ENCODE measurements at regions not wholly inside any gene's neighbourhood (a gene's known extent, or its start where the extent isn't known, plus 50 kb on each side); places are given as distances from the start of the nearest gene placed in this dataset.

- intact Hi-C loops (cut with DNase I): no loop called here
- Histone ChIP-seq H3K27ac (peak overlapping the region in 5 of 12 donors; percentile 30 to 63 (median 55)), H3K4me1 (peaks cover 0 to 21% (median 0%) of the 10 kb centered on the region in 12 donors), H3K9me3 (peaks cover 0 to 22% (median 0%) of the 10 kb centered on the region in 12 donors), H3K4me3 (peak overlapping the region in 1 of 12 donors; percentile 26), H3K36me3 (no peaks in the 10 kb centered on the region), H3K27me3 (no peaks in the 10 kb centered on the region)
- no peak for TF ChIP-seq POLR2A (IDR thresholded peaks at IDR 0.05)
- no peak for TF ChIP-seq CTCF (IDR thresholded peaks at IDR 0.05)
- ATAC-seq: peak in 2 of 4 donors; percentile 24 to 40
- DNase-seq: peak in 2 of 5 donors; percentile 20 to 40
- WGBS, 4 donors: 73 to 90% (median 88%) methylated on average over 5 to 7 of the region's 7 CpGs
These were observed 872.1 kb upstream of the GJE1 start for GRCh38 chr6:141260627-141261015.

- ATAC-seq: peak in 1 of 4 donors; percentile 37
- TF ChIP-seq POLR2A (IDR thresholded peaks at IDR 0.05) (no peak), CTCF (IDR thresholded peaks at IDR 0.05) (no peak)
- DNase-seq: no peak
- Histone ChIP-seq H3K36me3 (no peaks in the 10 kb centered on the region), H3K9me3 (peaks cover 0 to 25% (median 0%) of the 10 kb centered on the region in 12 donors), H3K4me3 (peak overlapping the region in 1 of 12 donors; percentile 28), H3K27me3 (no peaks in the 10 kb centered on the region), H3K27ac (peak overlapping the region in 1 of 12 donors; percentile 1), H3K4me1 (peaks cover 0 to 21% (median 0%) of the 10 kb centered on the region in 12 donors)
- WGBS, 4 donors: 63 to 72% (median 65%) methylated on average over 5 of the region's 5 CpGs
- intact Hi-C loops (cut with DNase I): no loop called here
These were observed 872.9 kb upstream of the GJE1 start for GRCh38 chr6:141259807-141260206.

- Histone ChIP-seq H3K27ac (peak overlapping the region in 2 of 12 donors; percentile 1 to 28), H3K4me3 (no peak overlapping the region), H3K4me1 (peaks cover 0 to 21% (median under 1%) of the 10 kb centered on the region in 12 donors), H3K9me3 (peaks cover 0 to 25% (median 0%) of the 10 kb centered on the region in 12 donors), H3K27me3 (no peaks in the 10 kb centered on the region), H3K36me3 (no peaks in the 10 kb centered on the region)
- 57 to 78% (median 66%) methylated on average over 3 of the region's 3 CpGs for WGBS, 4 donors
- intact Hi-C loops (cut with DNase I): no loop called here
- TF ChIP-seq POLR2A (IDR thresholded peaks at IDR 0.05) (no peak), CTCF (IDR thresholded peaks at IDR 0.05) (no peak)
- ATAC-seq (no peak), DNase-seq (no peak)
These were observed 873.6 kb upstream of the GJE1 start for GRCh38 chr6:141259091-141259490.

GRCh38 chr6:141258516-141258915 is 874.2 kb upstream of the GJE1 start:
- H3K9me3 ChIP-seq: peaks cover 0 to 25% (median 0%) of the 10 kb centered on the region in 12 donors
- ATAC-seq (no peak), DNase-seq (peak in 1 of 5 donors; percentile 24)
- intact Hi-C loops (cut with DNase I): no loop called here
- no peak for TF ChIP-seq CTCF (IDR thresholded peaks at IDR 0.05)
- TF ChIP-seq POLR2A (IDR thresholded peaks at IDR 0.05): no peak
- 89 to 96% (median 94%) methylated on average over 5 of the region's 5 CpGs for WGBS, 4 donors
- no peak overlapping the region for H3K4me3 ChIP-seq
- H3K4me1 ChIP-seq: peaks cover 0 to 24% (median 5%) of the 10 kb centered on the region in 12 donors
- peak overlapping the region in 1 of 12 donors; percentile 28 for H3K27ac ChIP-seq
- H3K27me3 ChIP-seq: no peaks in the 10 kb centered on the region
- no peaks in the 10 kb centered on the region for H3K36me3 ChIP-seq

Measured in heart left ventricle (tissue), 16 donors.